PFSK-1 (cell line): ENCODE measurements at regions not wholly inside any gene's neighbourhood (a gene's known extent, or its start where the extent isn't known, plus 50 kb on each side); places are given as distances from the start of the nearest gene placed in this dataset.

Experiments
- FOXP2 ChIP-seq: optimal IDR thresholded peaks from 2 replicates; pipeline ENCODE3; 2011; ENCODE audit warnings: borderline replicate concordance, control low read depth, inconsistent platforms; ENCODE audit not compliant: insufficient read depth; ENCODE audit errors: extremely low read length, extremely low read depth
- POLR2AphosphoS5 ChIP-seq: IDR thresholded peaks from 2 replicates; pipeline ENCODE4 v1.6.1; 2012; ENCODE audit warnings: low read depth, mild to moderate bottlenecking, control low read depth, low read length, moderate library complexity
- REST ChIP-seq, 2 experiments: IDR thresholded peaks; 2 replicates each; pipeline versions ENCODE4 v1.6.1 to v1.8.0; 2011 to 2012; ENCODE audit warnings: low read depth in 2 of 2, low read length in 2 of 2, control low read depth in 1 of 2, inconsistent platforms in 1 of 2, mild to moderate bottlenecking in 1 of 2, moderate library complexity in 1 of 2; ENCODE audit not compliant: insufficient read depth in 1 of 2
- TAF1 ChIP-seq: IDR thresholded peaks from 2 replicates; pipeline ENCODE4 v1.6.1; 2012; ENCODE audit warnings: low read length, control low read depth, borderline replicate concordance; ENCODE audit not compliant: insufficient read depth

DNA sequence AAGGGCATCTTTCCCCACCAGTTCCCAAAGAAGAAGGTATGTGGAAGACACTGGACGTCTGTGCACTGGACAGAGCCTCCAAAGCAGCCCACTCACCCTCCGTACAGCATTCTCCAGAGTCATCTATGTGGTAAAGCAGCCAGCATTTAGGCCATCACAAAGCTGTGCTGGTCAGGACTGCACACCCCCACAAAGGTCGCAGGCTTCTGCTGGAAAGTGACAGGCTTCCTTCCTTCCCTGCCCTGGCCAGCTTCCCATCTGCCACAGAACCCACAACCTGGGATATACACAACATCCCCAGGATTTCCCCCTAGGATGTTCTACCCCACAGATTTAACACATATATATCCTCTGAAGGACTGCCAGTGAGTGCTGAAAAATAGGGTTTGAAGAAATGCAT lies 64.6 kb upstream of the GALNT15 start:
- TF ChIP-seq FOXP2 (no peak), REST (IDR thresholded peaks at IDR 0.05; ENCODE audit: insufficient read depth in 1 of 2, low read depth in 2 of 2, low read length in 2 of 2) (no peak), POLR2AphosphoS5 (no peak), TAF1 (no peak)
